GM23248 (cell line): ENCODE measurements at regions not wholly inside any gene's neighbourhood (a gene's known extent, or its start where the extent isn't known, plus 50 kb on each side); places are given as distances from the start of the nearest gene placed in this dataset.

ENCODE experiments used
- EZH2 ChIP-seq: fragments of 200-600 bp; sonication (generic); IDR thresholded peaks from 2 replicates; pipeline ENCODE4 v1.6.1; 2018; ENCODE audit warnings: antibody characterized with exemption, mild to moderate bottlenecking; ENCODE audit not compliant: insufficient read depth, poor library complexity, severe bottlenecking
- EZH2phosphoT487 ChIP-seq: fragments of 200-600 bp; sonication (generic); IDR thresholded peaks from 2 replicates; pipeline ENCODE4 v1.6.1; 2018; ENCODE audit warnings: antibody characterized with exemption, moderate library complexity, mild to moderate bottlenecking, low read depth; ENCODE audit not compliant: insufficient read depth

- TF ChIP-seq EZH2 = no peak
- TF ChIP-seq EZH2phosphoT487 = no peak
Observed at GRCh38 chr1:219399446-219399845, 213.5 kb downstream of the ZC3H11B start.
